ENCODE measurements at regions not wholly inside any gene's neighbourhood (a gene's known extent, or its start where the extent isn't known, plus 50 kb on each side); places are given as distances from the start of the nearest gene placed in this dataset.

DNA sequence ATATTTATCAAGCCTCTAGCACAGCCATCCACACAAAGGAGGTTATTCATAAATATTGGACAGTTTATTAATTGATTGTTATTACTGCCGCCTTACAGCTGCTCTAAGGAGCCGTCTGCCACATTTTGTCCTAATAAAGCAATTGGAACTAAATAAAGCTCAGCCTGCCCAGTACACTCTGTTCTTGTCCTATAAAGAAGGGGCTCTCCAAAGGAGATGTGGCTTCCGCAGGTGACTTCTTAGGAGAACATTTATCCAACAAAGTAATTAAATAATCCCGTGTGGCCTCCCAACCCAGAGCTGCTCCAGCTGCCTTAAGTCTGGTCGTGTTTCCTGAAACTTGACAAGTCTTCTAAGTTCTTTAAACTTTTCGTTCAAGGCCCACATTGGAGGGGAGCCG, 497.7 kb downstream of the NPHP4 start:
- peaks cover 66% of the 10 kb centered on the region for H3K27me3 ChIP-seq (ENCODE audit: insufficient read depth, low read length)
- ATAC-seq = no peak
- H3K4me3 ChIP-seq (replicated peaks in 1 of 2; ENCODE audit: low read depth in 1 of 2, low read length in 2 of 2) = no peak overlapping the region
- H4K20me1 ChIP-seq (ENCODE audit: insufficient read depth) = no peaks in the 10 kb centered on the region
- CTCF ChIA-PET = no interaction called here
- no peaks in the 10 kb centered on the region for H3K36me3 ChIP-seq (ENCODE audit: control insufficient read depth in 1 of 2, insufficient read depth in 2 of 2, low read length in 2 of 2)
- TF ChIP-seq ZFX (IDR thresholded peaks at IDR 0.05) (no peak), RAD21 (IDR thresholded peaks at IDR 0.05; ENCODE audit: low read depth) (no peak), SP1 (IDR thresholded peaks at IDR 0.05; ENCODE audit: low read depth) (no peak), POLR2AphosphoS5 (IDR thresholded peaks at IDR 0.05; ENCODE audit: low read depth, low read length) (no peak), YY1 (IDR thresholded peaks at IDR 0.05; ENCODE audit: extremely low read depth, insufficient replicate concordance, low read depth, low read length) (no peak)
- no peak overlapping the region for H3K27ac ChIP-seq (ENCODE audit: low read depth, low read length)
- no peaks in the 10 kb centered on the region for H3K79me2 ChIP-seq (ENCODE audit: insufficient read depth, low read length)
- H3K4me2 ChIP-seq (ENCODE audit: low read length) = no peak overlapping the region
- intact Hi-C loops (cut with micrococcal nuclease) = no loop called here
- POLR2A ChIA-PET = no interaction called here
- BruUV-seq (replicated peaks) = no TSS peak
- no peak overlapping the region for H3K9ac ChIP-seq (ENCODE audit: low read length)
- no peaks in the 10 kb centered on the region for H3K9me3 ChIP-seq (ENCODE audit: control insufficient read depth in 1 of 2, insufficient read depth in 1 of 2, low read depth in 1 of 2, low read length in 2 of 2)
- DNase-seq (ENCODE audit: low read depth, low spot score) = no peak
- no peaks in the 10 kb centered on the region for H3K9me2 ChIP-seq (ENCODE audit: insufficient read depth)
- no peaks in the 10 kb centered on the region for H3K4me1 ChIP-seq (ENCODE audit: control insufficient read depth in 1 of 2, insufficient read depth in 2 of 2, low read length in 2 of 2)
- RAD21 ChIA-PET (ENCODE audit: low non-redundant PET in 1 of 2, low total read pairs in 2 of 2, uncharacterized antibody in 2 of 2, unreplicated experiment in 2 of 2) = no interaction called here
- H2AFZ ChIP-seq (ENCODE audit: low read depth, low read length, poor library complexity, severe bottlenecking) = no peak overlapping the region

DNA sequence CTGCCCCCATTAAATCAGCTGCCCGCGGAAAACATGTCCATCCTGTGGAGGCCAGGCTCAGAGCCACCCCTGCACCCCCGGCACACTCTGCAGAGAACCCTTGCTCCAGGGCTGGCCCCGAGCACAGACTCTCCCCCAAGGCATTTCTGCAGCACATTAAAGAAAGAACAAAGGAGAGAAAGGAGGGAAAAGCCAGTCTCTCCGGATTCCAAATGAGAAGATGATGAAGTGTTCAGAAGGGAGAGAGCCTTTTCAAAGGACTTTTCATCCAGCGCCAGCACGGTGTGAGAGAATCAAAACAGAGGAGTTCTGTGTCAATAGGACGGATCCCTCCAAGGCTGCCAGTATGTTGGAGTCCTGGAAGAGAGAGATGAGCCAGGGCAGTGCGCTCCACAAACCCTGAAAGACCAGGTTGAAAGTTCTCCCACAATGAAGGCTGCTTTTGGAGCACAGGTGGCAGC, 498.3 kb downstream of the NPHP4 start:
- POLR2A ChIA-PET = no interaction called here
- DNase-seq (ENCODE audit: low read depth, low spot score) (no peak), ATAC-seq (no peak)
- no peak overlapping the region for H3K27ac ChIP-seq (ENCODE audit: low read depth, low read length)
- no peaks in the 10 kb centered on the region for H3K9me2 ChIP-seq (ENCODE audit: insufficient read depth)
- H3K4me3 ChIP-seq (replicated peaks in 1 of 2; ENCODE audit: low read depth in 1 of 2, low read length in 2 of 2) = no peak overlapping the region
- no peak for TF ChIP-seq JUND (IDR thresholded peaks at IDR 0.05)
- no peak for TF ChIP-seq YY1 (IDR thresholded peaks at IDR 0.05; ENCODE audit: extremely low read depth, insufficient replicate concordance, low read depth, low read length)
- TF ChIP-seq, protein P1, sequence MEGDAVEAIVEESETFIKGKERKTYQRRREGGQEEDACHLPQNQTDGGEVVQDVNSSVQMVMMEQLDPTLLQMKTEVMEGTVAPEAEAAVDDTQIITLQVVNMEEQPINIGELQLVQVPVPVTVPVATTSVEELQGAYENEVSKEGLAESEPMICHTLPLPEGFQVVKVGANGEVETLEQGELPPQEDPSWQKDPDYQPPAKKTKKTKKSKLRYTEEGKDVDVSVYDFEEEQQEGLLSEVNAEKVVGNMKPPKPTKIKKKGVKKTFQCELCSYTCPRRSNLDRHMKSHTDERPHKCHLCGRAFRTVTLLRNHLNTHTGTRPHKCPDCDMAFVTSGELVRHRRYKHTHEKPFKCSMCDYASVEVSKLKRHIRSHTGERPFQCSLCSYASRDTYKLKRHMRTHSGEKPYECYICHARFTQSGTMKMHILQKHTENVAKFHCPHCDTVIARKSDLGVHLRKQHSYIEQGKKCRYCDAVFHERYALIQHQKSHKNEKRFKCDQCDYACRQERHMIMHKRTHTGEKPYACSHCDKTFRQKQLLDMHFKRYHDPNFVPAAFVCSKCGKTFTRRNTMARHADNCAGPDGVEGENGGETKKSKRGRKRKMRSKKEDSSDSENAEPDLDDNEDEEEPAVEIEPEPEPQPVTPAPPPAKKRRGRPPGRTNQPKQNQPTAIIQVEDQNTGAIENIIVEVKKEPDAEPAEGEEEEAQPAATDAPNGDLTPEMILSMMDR (IDR thresholded peaks at IDR 0.05 in 2 of 3, conservative IDR thresholded peaks at IDR 0.05 in 1 of 3; ENCODE audit: borderline replicate concordance in 1 of 3, insufficient read depth in 1 of 3, low read depth in 2 of 3, low read length in 2 of 3) = no peak
- TF ChIP-seq RAD21 (IDR thresholded peaks at IDR 0.05; ENCODE audit: low read depth) = no peak
- no peaks in the 10 kb centered on the region for H3K79me2 ChIP-seq (ENCODE audit: insufficient read depth, low read length)
- BruUV-seq (replicated peaks) = no TSS peak
- H3K27me3 ChIP-seq (ENCODE audit: insufficient read depth, low read length) = peaks cover 66% of the 10 kb centered on the region
- no peak overlapping the region for H3K9ac ChIP-seq (ENCODE audit: low read length)
- intact Hi-C loops (cut with micrococcal nuclease) = no loop called here
- H4K20me1 ChIP-seq (ENCODE audit: insufficient read depth) = no peaks in the 10 kb centered on the region
- H2AFZ ChIP-seq (ENCODE audit: low read depth, low read length, poor library complexity, severe bottlenecking) = no peak overlapping the region
- no peaks in the 10 kb centered on the region for H3K36me3 ChIP-seq (ENCODE audit: control insufficient read depth in 1 of 2, insufficient read depth in 2 of 2, low read length in 2 of 2)
- H3K4me1 ChIP-seq (ENCODE audit: control insufficient read depth in 1 of 2, insufficient read depth in 2 of 2, low read length in 2 of 2) = no peaks in the 10 kb centered on the region
- CTCF ChIA-PET = no interaction called here
- RAD21 ChIA-PET (ENCODE audit: low non-redundant PET in 1 of 2, low total read pairs in 2 of 2, uncharacterized antibody in 2 of 2, unreplicated experiment in 2 of 2) = no interaction called here
- H3K4me2 ChIP-seq (ENCODE audit: low read length) = no peak overlapping the region
- no peaks in the 10 kb centered on the region for H3K9me3 ChIP-seq (ENCODE audit: control insufficient read depth in 1 of 2, insufficient read depth in 1 of 2, low read depth in 1 of 2, low read length in 2 of 2)

Data from HCT116 (cell line).